ENCODE measurements at regions not wholly inside any gene's neighbourhood (a gene's known extent, or its start where the extent isn't known, plus 50 kb on each side); places are given as distances from the start of the nearest gene placed in this dataset.
"Not testable (repeated sequence)": the region's sequence is repeated elsewhere in the genome, so short reads cannot be mapped to it uniquely, and the experiment has no call there.

DNA sequence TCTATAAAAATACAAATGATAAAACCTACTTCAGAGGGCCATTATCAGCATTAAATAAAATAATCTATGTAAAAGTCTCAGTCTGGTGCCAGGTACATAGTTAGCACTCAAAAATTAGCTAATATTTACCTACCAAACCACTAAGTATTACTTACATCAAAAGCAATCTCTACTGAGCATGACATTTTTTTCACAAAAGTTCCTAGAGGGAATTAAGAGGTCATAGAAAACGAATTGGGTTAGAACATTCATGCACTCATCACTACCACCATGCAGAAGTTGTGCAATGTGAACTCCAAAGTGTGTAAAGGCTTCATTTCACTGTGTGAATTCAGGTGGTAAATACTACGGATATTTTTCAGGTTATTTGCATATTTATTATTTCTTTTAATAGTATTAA is 209.5 kb upstream of the FGF13 start:
- DNase-seq, result no peak

DNA sequence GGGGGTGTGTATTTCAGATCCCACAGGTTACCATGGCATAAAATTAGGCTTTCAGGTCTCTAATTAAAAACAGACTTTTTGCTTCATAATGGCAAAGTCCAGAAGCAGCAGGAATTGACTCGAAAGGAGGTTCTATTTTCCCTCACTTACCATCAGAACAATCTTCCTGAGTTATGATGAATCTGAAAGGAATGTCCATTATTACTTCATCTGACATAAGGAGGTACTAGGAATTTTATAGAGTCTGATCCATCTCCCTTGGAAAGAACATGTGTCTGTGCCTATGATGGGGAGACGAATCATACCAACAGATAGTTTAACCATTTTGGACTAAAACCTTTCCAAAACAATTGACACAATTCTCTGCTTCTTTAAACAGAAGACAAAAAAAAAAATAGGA is 206.3 kb upstream of the FGF13 start:
- DNase-seq, result no peak

DNA sequence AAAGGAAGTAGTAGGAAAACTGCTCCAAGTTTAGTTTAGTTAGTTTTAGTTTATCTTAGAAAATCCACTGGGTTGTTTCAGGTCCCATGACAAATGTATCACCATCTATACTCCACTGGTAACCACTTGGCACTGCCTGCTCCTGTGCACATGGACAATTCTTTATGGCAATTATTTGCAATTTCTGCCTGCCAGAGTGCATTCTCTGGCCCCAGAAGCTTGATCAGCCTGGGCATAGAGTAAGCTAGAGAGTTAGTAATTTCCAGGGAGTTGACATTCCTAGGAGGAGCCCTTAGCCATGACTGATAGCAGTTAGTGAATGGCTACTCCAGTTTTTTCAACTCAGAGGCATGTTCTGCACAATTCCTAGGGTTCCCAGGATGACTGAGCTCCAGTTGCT is 203.2 kb upstream of the FGF13 start:
- DNase-seq, result no peak

DNA sequence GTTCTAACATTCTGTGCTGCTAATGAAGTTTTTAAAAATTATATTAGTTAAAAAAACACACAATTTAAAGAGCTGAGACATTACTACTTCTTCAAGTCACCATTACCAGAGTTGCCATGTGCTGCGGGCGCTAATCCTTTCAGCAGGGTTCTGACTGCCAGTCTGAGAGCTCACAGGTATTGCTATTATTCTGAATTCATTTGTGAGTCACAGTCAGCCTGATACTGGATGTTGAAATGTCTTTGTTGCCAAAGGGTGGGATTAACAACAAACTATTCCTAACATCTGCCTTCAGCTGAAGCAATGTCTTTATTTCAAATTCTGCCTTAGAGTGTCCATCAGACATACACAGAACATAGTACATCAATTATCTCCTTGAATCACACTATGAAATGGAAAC is 197.1 kb upstream of the FGF13 start:
- no peak for DNase-seq

DNA sequence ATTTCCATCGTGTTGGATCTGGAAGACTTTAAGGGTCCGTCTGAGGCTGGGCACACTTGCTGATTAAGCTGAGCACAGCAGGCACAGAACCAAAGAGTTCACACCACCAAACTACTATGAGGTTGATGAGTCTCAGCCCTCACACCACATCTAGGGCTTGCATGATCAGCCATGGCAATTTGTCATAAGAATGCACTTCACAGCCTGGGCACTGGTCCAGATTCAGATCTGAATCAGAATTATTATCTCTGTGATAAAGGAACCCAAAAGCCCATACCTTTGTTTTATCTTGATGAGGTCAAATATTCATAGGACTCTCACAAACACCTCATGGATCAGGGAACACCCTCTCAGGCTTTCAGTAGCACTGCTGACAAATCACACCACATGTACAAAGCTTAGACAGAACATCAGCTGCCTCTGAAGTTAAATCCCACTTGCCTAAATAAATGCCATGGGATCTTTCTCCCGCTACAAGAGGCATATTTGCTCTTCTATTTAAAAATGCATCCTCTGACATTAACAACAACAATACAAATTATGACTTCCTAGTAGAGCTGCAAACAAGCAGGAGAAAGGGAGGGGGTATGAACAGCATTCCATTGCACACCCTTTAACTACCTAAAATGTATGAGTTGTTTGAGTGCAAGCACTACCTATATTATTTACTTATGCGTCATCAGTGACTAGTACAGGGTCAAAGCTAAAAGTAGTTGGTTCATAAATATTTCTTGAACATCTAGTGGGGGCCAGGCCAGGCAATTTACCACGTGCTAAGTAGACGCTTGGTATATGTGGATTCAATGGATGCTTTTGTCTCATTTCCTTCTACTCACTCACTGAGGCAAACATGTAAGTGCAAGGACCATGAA is 186.3 kb upstream of the FGF13 start:
- peak; percentile 3 for DNase-seq

DNA sequence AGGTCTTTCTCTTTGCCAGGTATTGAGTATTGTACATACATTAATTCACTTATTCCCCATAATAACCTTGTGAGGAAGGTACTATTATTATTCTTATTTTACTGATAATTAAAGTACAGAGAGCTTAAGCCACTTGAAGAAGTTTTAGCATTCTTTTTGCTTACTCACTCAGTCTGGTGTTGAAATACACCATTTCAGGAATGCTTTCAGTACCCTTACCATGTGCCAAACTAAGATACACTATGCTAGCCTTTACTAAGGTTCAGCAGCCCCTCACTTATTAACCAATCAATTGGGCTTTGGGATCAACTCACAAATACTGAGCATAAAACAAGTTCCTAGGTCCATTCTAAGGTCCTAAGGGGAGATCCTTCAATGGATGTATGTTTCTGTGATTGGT is 179.0 kb upstream of the FGF13 start:
- no peak for DNase-seq

DNA sequence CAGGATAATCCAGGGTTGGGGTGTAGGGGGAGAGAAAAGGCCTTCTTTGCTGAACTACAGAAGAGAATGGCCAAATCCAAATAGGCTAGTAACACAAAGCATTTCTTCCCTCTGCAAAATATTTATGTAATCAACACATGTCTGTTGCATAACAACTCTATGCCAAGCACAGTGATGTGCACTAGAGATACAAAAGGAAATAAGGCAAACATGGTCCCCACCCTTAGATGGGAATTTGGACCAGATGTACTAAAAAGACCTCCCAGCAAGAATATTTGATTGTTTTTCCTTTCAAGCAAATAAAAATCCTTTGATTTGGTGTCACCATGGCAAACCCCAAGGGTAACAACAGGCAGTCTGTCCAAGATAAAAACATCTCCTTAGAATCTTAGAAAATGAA is 177.6 kb upstream of the FGF13 start:
- DNase-seq, result no peak

DNA sequence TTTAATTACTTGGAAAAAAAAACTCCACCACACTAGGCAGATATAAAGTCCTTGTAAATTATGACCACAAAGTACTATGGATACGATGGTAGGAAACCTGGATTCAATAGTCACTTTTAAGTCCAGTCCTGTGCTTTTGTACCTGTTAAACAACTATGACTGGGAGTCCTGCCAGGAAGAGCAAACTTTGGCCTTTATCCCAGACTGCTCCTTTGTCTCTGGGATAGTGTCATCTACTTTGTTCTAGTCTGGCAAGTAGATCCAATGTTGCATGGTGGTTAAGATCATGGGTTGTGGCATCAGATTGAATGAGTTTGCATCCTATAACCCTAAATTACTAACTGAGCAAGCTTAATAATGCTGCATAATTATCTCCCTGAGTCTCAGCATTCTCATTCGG is 175.3 kb upstream of the FGF13 start:
- DNase-seq, result no peak

DNA sequence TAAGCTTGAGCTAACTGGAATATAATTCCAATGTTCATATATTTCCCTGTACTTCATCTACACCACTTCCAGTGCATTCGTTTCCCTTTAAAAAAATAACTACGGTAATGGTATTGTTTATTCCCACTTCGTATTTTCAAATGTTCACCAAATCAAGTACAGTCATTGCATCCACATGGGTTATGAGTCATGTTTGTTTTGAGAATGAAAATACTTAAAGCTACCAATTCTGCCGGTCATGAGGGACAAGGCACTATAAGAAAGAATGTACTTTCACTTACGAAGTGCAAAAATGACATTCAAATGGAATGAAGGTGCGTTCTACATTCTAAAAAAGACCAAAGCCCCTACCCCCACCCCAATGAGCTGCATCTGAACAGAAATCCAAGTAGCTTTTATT is 174.4 kb upstream of the FGF13 start:
- no peak for DNase-seq

DNA sequence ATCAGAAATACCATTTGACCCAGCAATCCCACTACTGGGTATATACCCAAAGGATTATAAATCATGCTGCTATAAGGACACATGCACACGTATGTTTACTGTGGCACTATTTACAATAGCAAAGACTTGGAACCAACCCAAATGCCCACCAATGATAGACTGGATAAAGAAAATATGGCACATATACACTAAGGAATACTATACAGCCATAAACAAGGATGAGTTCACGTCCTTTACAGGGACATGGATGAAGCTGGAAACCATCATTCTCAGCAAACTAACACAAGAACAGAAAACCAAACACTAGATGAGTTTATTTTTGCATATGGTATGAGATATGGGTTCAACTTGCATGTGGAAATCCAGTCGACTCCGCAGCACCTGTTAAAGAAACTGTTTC is 168.8 kb upstream of the FGF13 start:
- DNase-seq, result not testable (repeated sequence)

DNA sequence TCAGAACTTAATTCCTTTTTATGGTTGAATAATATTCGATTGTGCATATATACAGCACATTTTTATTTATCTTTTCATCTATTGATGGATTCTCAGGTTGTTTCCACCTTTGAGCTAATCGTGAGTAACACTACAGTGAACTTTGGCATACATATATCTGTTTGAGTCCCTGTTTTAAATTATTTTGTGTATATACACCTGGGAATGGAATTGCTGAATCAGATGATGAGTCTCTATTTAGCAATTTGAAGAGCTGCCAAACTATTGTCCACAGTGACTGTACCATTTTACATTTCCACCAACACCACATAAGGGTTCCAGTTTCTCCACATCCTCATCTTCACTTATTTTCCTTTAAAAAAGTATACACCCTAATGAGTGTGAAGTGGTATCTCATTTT is 166.2 kb upstream of the FGF13 start:
- DNase-seq, result no peak

DNA sequence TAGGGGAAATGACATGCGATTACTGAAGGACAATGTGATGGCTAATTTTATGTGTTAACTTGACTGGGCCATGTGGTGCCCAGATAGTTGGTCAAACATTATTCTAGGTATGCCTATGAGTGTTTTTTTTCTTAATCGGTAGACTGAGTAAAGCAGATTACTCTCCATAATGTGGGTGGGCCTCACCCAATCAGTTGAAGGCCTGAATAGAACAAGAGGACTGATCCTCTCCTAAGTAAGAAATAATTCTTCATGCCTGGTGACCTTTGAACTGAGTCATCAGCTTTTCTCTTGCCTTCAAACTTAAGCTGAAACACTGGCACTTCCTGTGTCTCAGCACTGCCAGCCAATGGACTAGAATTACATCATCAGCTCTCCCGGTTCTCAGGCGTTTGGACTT is 164.0 kb upstream of the FGF13 start:
- DNase-seq, result no peak

DNA sequence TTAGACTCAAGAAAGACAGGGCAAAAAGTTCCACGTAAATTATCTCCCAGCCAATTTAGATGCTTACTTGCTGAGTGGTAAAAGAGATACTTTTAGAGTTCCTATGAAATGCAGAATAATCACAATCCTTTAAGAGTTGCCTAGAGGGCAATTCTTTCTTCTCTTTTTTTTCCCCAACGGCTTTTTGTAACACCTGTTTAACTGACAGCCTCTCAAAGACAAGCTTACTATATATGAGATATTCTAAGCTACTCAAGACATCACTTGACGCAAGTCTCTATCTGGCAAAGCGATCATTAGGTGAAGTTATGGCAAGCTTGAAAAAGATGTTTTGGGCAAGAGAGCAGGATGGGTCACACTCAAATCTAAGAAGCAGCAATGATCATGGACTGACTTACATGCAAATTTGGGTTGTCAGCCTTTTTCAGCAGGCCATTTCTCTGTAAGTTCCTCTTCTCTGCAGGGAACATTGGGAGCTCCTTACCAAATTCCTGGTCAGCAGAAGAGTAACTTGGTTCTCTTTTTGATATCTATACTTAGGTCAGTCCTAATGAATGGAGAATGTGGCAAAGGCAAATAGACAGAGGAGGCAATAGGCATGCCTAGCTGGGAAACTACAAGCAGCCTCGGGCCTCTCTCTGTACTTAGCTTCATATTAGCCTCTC is 162.9 kb upstream of the FGF13 start:
- DNase-seq, result no peak

DNA sequence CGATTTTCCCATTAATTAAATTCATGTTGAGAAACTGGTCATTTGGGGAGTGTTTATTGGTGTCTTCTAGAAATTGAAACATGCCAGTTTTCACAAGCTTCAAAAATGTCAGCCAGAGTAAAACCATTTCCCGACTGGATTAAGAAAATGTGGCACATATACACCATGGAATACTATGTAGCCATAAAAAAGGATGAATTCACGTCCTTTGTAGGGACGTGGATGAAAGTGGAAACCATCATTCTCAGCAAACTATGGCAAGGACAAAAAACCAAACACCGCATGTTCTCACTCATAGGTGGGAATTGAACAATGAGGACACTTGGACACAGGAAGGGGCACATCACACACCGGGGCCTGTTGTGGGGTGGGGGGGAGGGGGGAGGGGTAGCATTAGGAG is 162.1 kb upstream of the FGF13 start:
- DNase-seq, result not testable (repeated sequence)

DNA sequence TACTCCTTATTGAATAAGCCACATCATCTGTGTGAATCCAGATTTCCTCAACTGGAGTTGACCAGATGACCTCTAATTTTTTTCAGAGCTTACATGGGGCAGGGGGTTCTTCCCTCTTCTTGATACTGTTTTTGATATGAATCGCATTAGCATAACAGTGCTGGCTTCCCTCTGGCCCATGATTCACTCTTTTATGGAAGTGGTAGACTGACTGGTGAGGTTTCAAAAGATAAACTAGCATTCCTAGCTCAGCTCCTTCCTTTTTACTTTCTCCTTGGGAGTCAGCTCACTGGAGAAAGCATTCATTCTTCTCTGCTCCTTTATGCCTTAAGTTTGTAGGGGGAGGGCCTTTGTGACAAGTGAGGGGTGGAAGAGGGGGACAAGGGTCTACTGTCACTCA is 161.0 kb upstream of the FGF13 start:
- DNase-seq, result no peak

DNA sequence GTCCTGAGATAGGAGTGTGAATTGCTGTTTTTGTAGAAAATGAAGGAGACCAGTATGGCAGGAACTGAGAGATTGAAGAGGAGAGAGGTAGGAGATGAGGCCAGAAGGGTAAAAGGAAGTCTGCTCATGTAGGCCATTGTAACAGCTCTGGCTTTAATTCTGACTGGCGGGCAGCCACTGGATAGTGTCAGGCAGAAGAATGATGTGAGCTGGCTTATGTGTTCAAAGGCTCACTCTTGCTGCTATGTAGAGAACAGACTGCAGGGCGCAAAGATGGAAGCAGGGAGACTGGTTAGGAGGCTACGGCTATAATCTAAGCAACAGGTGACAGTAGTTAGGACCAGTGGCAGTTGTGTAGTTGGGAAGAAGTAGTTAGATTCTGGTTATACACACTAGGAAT is 160.2 kb upstream of the FGF13 start:
- no peak for DNase-seq

DNA sequence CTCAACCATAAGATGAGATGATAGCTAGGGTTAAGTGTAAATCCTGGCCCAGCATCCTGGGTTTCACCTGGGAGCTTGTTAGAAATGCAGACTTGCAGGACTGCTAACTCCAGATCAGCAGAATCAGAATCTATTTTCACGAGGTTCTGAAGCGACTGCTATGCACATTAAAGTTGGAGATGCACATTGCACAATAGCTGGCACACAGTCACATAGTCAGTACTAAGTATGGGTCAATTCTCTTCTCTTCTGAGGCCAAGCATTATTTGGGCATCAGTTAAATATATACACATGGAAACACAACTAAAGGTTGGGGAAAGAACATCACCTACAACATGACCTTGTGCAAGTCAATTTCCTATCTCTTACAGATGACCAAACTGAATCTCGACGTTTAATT is 155.1 kb upstream of the FGF13 start:
- DNase-seq, result no peak

DNA sequence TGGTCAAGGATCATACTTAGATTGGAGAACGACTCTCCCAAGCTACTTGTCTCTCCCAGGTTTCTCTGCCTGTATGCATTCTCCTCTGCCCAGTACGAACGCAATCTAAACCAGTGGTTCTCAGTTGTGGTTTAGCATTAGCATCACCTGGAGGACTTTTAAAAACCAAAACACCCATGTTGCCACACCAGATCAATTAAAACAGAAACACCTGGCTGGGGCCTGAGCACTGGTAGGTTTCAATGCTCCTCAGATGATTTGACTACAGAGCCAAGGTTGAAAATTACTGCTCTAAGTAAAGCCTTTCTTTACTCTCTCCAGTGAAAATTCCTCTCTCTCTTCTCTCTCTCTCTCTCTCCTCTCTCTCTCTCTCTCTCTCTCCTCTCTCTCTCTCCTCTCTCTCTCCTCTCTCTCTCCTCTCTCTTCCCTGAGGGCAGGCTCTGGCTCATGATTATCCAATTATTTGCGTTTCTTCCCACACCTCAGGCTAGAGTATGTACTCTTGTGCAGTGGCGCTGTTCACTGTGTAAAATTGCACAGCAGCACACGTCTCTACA is 153.7 kb upstream of the FGF13 start:
- no peak for DNase-seq

DNA sequence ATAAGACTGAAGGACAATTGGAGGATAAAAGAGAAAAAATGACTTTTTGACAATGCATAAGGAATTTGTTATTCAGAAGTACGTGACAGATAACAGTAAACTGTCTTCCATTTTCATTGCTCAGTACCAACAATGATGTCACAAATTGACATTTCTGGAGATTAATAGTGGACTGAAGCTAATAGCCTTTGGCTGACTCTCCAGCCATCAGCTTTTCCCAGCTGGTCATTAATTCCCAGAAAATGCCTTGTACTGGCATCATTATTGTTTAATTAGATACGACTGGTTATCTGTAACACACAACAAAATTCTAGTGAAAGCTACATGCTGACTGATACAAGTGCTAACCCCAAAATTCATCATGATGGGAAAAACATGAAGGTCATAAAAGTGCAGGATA is 147.9 kb upstream of the FGF13 start:
- no peak for DNase-seq

DNA sequence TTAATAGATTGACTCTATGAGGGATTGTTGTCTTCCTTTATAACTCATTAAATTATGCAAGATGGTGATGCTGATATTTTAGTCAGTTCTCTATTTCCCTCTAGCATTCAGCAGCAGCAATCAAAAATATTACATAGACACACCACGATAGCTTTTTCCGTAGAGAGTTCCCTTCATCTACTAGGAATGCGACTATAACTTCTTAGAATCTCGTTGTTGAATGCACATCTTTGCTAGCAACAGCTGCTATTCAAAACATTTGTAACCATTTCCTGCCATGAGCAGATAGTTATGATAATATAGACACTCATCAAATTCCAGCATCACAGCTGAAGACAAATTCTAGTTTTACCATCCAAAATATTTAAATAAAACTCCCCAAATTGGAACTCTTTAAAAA is 147.4 kb upstream of the FGF13 start:
- DNase-seq, result no peak

DNA sequence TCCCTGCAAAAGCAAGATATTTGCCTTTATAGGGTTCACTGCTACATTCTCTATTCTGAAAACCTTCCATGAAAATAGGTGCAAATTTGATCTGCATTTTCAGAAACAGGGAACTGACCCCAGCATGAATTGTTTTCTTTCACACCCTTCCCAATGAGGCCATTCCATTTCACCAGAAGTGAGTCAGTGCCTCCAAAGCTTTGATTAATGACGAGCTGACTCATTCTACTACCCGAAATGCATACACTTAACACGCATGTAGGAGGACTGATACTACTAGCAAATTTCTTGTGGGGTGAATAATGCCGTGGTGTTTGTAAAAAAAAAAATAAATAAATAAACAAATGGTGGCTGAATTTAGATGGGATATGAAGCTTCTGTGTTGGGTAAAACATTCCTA is 146.9 kb upstream of the FGF13 start:
- DNase-seq, result no peak

DNA sequence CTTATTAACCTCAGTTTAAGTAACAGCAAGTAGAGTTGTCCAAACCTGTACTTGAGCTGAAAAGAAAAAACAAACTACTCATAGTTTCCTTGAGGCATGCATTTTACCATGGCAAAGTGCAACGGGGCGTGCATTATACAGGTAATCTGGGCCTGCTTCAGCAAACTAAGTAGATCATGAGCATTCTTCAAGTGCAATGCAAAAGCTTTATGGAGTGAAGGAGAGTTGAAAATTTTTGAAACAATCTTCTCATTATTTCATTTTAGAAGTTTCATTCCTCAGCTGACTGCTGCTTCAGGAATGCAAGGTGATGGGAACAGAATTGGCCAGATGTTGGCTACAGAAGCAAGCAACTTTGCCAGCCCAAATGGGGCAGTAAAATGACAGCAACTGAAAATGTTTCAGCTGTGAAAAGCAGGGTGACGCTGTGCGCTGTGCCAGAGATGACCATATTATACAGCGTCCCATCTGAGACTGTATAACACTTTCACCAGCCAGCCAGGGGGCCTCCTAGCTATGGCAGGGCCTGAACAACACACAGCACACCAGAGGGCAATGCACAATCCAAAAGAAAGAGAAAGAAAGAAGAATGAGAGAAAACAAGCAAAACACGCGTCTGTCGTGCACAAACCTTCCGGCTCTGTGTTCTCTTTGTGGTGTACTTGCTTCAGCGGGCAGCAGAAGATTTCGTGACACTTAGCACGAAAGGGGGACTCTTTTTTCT is 145.5 kb upstream of the FGF13 start:
- no peak for DNase-seq

DNA sequence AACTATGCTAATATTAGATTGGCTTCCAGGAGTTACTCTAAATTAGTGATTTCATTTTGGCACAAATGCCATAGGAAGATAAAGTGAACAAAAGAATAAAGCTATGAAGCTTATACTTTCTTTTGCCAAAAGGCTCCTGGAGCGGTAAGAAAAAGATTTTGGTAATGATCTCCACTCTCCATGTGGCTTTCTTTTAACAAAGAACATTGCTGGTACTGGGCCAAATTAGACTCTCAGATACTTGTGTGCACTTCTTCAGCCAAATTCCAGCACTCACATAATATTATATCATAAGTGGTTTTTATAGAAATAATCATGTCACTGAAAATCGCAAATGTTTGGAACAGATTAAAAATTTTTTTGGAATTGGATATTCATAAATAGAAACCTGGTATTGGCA is 142.4 kb upstream of the FGF13 start:
- DNase-seq, result no peak

DNA sequence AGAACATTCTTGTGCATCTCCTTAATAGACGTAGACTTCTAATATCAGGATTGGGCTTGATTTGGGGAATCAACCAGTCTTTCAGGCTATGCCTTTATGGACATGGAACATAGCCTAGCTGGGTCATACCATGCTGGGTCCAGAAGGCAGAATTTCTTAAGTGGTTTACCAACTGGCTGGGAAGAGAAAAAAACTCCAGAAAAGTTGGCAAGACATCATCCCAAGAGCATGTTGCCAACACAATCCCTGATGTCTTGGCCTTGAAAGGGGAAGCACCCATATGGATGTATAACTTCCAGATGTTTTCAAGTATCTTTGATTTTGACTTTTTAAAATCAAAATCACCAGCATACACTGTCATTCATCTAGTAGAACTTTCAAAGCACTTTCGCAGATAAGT is 138.0 kb upstream of the FGF13 start:
- no peak for DNase-seq

Measured in T1000 (cell line).